WI38 (cell line): ENCODE measurements at regions not wholly inside any gene's neighbourhood (a gene's known extent, or its start where the extent isn't known, plus 50 kb on each side); places are given as distances from the start of the nearest gene placed in this dataset.

Experiments used
- H3K4me3 ChIP-seq: 2 replicates; pipeline ENCODE4 v1.5.1; 2011; ENCODE audit warnings: low read depth, mild to moderate bottlenecking, control low read depth, low read length
- TF ChIP-seq, protein P1 (sequence below): IDR thresholded peaks from 2 replicates; pipeline ENCODE4 v1.5.1; 2012; ENCODE audit warnings: low read depth, mild to moderate bottlenecking, control low read depth, low read length

DNA sequence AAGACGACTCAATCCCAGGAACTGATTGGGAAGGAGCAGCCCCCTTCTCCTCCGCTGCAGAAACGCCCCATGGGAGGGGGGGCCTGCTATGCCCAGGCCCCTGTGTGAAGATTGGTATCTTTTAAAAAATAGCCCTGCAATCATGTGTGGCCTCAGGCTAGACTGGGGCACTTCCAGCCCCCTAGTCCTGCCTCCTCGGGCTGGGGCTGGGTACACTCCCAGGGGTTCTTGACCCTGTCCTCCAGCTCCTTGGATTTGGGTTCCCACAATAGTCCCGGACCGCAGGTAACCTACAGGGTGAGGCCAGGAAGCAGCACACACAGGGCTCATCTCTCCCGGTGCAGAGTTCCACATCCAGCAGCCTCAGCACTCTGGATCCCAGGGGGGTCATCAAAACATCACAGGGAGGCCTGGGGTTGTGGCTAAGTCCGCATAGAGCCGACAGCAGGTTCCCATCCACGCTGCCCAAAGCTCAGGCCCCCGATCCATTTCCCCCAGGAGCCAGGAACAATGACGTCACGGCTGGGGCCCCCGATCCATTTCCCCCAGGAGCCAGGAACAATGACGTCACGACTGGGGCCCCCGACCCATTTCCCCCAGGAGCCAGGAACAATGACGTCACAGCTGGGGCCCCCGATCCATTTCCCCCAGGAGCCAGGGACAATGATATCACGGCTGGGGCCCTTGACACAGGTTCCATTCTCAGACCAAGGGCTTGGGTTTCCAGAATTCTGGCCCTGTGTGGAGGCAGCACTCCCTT is 202.4 kb downstream of the IRF8 start:
- H3K4me3 ChIP-seq: no peak overlapping the region
- TF ChIP-seq, protein P1, sequence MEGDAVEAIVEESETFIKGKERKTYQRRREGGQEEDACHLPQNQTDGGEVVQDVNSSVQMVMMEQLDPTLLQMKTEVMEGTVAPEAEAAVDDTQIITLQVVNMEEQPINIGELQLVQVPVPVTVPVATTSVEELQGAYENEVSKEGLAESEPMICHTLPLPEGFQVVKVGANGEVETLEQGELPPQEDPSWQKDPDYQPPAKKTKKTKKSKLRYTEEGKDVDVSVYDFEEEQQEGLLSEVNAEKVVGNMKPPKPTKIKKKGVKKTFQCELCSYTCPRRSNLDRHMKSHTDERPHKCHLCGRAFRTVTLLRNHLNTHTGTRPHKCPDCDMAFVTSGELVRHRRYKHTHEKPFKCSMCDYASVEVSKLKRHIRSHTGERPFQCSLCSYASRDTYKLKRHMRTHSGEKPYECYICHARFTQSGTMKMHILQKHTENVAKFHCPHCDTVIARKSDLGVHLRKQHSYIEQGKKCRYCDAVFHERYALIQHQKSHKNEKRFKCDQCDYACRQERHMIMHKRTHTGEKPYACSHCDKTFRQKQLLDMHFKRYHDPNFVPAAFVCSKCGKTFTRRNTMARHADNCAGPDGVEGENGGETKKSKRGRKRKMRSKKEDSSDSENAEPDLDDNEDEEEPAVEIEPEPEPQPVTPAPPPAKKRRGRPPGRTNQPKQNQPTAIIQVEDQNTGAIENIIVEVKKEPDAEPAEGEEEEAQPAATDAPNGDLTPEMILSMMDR: no peak

DNA sequence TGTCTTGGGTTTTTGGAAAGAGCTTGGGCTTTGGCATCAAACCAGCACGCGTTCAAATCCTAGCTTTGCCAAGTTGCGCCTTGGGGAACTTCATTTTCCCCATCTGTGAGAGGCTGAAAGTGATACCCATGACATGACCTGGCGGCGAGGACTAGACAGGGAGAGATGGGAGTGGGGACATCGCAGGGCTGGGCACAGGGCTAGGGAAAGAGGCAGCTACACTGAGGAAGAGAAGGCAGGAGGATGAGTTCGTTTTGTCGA is 202.9 kb downstream of the IRF8 start:
- no peak overlapping the region for H3K4me3 ChIP-seq
- TF ChIP-seq, protein P1: no peak

DNA sequence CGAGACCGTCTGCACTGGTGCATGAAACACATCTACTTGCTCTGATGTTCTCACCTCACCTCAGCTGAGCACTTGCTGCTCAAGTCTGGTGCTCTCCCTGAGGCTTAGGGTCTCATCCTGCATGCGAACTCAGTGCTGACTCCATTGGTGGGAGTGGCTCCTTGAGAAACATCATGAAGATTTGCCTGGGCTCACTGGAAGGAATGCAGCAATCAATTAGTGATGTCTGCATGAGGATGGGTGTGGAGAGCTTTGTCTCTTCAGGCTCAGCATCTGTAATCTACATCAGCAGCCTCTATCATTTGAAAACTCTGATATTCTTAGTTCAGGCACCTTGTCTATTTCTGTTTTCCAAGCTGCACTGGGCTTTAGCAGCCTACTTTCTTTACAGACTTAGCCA is 204.4 kb downstream of the IRF8 start:
- TF ChIP-seq, protein P1: no peak
- H3K4me3 ChIP-seq: no peak overlapping the region

DNA sequence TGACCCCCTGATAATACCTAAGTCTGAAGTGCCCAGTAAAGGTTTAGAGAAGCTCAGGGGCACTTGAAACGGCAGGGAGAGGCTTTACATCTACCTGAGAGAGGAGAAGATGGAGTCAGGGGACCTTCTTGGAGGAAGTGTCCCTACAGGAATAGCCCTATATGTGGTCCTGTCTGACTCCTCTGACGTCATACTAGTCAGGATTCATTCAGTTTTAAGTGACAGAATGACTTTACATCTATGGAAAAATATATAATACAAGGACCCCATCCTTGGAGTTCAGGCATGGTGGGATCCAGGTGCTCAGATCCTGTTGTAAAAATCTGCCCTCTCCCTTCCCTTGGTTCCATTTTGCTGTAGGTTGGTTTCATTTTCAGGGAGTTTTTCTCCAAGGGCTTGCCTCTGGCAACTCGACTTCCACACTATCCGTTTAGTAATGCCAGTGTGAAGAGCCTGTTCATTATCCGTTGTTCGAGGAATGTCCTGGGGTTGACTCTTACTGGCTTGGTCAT is 205.6 kb downstream of the IRF8 start:
- H3K4me3 ChIP-seq: no peak overlapping the region
- TF ChIP-seq, protein P1: no peak

DNA sequence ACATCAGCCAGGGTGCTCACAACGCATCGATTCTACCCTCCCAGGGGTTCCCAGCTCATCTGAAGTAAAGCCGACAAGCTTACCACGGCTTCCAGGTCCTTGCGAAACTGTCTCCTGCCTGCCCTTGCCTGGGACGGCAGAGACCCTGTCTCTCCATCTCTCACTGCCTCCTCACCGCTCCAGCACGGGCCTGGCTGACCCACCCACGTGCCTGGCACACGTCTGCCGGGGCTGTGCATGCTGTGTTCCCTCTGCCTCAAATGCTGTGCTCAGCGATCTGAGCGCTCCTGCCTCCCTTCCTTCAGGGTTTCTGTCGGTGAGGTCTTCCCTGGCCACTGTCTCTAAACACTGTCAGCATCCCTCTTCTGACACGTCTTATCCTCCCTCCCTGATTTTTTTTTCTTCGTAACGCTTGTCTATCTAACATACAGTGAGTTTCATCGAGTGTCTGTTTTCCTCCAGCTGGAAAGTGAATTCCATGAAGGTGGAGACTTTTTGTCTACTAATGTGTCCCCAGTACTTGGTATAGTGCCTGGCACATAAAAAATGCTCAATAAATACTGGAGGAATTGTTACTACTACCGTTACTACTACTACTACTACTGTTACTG is 208.4 kb downstream of the IRF8 start:
- no peak overlapping the region for H3K4me3 ChIP-seq
- TF ChIP-seq, protein P1: no peak

DNA sequence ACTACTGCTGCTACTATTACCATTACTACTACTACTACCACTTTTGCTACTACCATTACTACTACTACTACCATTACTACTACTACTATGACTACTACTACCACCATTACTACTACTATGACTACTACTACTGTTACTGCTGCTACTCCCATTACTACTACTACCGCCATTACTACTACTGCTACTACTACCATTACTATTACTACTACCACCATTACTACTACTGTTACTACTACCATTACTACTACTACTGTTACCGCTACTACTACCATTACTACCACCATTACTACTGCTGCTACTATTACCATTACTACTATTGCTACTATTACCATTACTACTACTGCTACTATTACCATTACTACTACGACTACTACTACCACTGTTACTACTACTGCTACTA is 209.1 kb downstream of the IRF8 start:
- H3K4me3 ChIP-seq: no peak overlapping the region
- TF ChIP-seq, protein P1: no peak

DNA sequence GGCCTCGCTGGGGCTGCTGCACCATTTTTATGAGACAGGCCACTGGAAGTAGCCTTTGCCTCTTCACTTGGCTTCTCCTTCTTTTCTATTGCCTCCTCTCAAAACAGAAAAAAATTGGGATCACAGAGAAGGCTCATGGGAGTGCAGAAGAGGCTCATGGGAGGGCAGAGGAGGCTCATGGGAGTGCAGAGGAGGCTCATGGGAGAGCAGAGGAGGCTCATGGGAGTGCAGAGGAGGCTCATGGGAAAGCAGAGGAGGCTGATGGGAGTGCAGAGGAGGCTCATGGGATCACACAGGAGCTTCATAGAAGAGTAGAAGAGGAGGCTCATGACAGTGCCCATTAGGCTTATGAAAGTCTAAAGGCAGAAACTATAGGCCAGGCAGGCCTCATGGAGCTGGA is 211.2 kb downstream of the IRF8 start:
- H3K4me3 ChIP-seq: no peak overlapping the region

More for the DNA sequence above, 211.2 kb downstream of the IRF8 start:
- TF ChIP-seq, protein P1: no peak
